ENCODE measurements at regions not wholly inside any gene's neighbourhood (a gene's known extent, or its start where the extent isn't known, plus 50 kb on each side); places are given as distances from the start of the nearest gene placed in this dataset.

- no peak for TF ChIP-seq CTCF (IDR thresholded peaks at IDR 0.05)
- no peak for TF ChIP-seq EZH2 (IDR thresholded peaks at IDR 0.05; ENCODE audit: borderline replicate concordance, insufficient read depth, low read depth, low read length, poor library complexity, severe bottlenecking)
Observed at GRCh38 chr1:112322983-112323678, 72.9 kb upstream of the CTTNBP2NL start.
